Fibroblast of lung (primary cell): ENCODE measurements at regions not wholly inside any gene's neighbourhood (a gene's known extent, or its start where the extent isn't known, plus 50 kb on each side); places are given as distances from the start of the nearest gene placed in this dataset.

ENCODE experiments used
- DNase-seq, 2 donors: peaks; one replicate each; pipeline versions ENCODE4 v3.0.0 to v3.0.0-alpha.2; 2010; ENCODE audit warnings: low read depth in 2 of 2
- H2AFZ ChIP-seq: 2 replicates; pipeline ENCODE4 v1.5.1; 2012; ENCODE audit warnings: low read length, control low read depth, inconsistent platforms
- H3K27ac ChIP-seq: 2 replicates; pipeline ENCODE4 v1.5.1; 2011; ENCODE audit warnings: low read length, control low read depth; ENCODE audit not compliant: insufficient read depth
- H3K27me3 ChIP-seq: 2 replicates; pipeline ENCODE4 v1.5.1; 2011; ENCODE audit warnings: mild to moderate bottlenecking, low read length; ENCODE audit not compliant: control insufficient read depth, insufficient read depth
- H3K36me3 ChIP-seq: 2 replicates; pipeline ENCODE4 v1.5.1; 2011; ENCODE audit warnings: low read length; ENCODE audit not compliant: control insufficient read depth, insufficient read depth
- H3K4me1 ChIP-seq: 2 replicates; pipeline ENCODE4 v1.5.1; 2011; ENCODE audit warnings: low read length; ENCODE audit not compliant: control insufficient read depth, insufficient read depth; ENCODE audit errors: extremely low read depth
- H3K4me2 ChIP-seq: 2 replicates; pipeline ENCODE4 v1.5.1; 2011; ENCODE audit warnings: low read length, control low read depth; ENCODE audit not compliant: insufficient read depth; ENCODE audit errors: extremely low read depth
- H3K4me3 ChIP-seq, 4 experiments: fragments of 200-600 bp in 1 of 4; sonication (generic) in 1 of 4; replicated peaks in 1 of 4; 2 replicates each; pipeline ENCODE4 v1.5.1; 2011 to 2016; ENCODE audit warnings: low read length in 4 of 4, low read depth in 3 of 4, mild to moderate bottlenecking in 3 of 4, control low read depth in 2 of 4, inconsistent platforms in 1 of 4, mixed read lengths in 1 of 4; ENCODE audit not compliant: insufficient read depth in 1 of 4; ENCODE audit errors: control extremely low read depth in 1 of 4
- H3K79me2 ChIP-seq: 2 replicates; pipeline ENCODE4 v1.5.1; 2012; ENCODE audit warnings: mild to moderate bottlenecking, low read length, inconsistent platforms; ENCODE audit not compliant: control insufficient read depth, insufficient read depth
- H3K9ac ChIP-seq: 2 replicates; pipeline ENCODE4 v1.5.1; 2011; ENCODE audit warnings: mild to moderate bottlenecking, low read length, control low read depth; ENCODE audit not compliant: insufficient read depth
- H3K9me3 ChIP-seq: 2 replicates; pipeline ENCODE4 v1.5.1; 2012; ENCODE audit warnings: low read depth, low read length; ENCODE audit not compliant: control insufficient read depth, insufficient read depth
- H4K20me1 ChIP-seq: 2 replicates; pipeline ENCODE4 v1.5.1; 2011; ENCODE audit warnings: low read length; ENCODE audit not compliant: control insufficient read depth, insufficient read depth; ENCODE audit errors: extremely low read depth
- CTCF ChIP-seq, 2 donors: IDR thresholded peaks in 1 of 2; conservative IDR thresholded peaks in 1 of 2; 1 replicate in 1 of 2; 2 replicates in 1 of 2; pipeline ENCODE4 v1.5.1; 2011 to 2012; ENCODE audit warnings: low read length in 2 of 2, control low read depth in 1 of 2, inconsistent platforms in 1 of 2, low read depth in 1 of 2, mild to moderate bottlenecking in 1 of 2
- EZH2 ChIP-seq: IDR thresholded peaks from 2 replicates; pipeline ENCODE4 v1.5.1; 2012; ENCODE audit warnings: low read length, control low read depth, mild to moderate bottlenecking; ENCODE audit errors: missing control alignments

DNA sequence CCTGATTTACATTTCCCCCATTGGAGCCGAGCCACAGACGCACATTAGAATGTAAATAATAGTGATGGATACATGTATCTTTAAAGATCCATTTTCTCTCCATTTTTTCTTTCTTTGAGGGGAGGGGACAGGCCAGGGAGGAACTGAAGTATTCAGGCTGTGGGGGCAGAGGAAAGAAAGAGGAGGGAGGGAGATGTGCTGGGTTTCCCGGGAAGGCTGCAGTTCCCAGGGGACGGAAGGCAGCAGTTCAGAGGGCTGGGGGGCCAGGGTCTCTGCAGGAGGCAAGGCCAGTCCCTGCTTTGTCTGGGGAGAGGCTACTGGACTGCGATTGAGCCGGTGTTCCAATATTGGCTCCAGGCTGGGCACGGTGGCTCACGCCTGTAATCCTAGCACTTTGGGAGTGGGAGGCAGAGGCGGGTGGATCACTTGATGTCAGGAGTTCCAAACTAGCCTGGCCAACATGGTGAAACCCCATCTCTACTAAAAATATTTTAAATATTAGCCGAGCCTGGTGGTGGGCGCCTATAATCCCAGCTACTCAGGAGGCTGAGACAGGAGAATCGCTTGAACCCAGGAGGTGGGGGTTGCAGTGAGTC lies 94.2 kb upstream of the LHX1 start:
- no peak for TF ChIP-seq EZH2
- TF ChIP-seq CTCF (conservative IDR thresholded peaks at IDR 0.05 in 1 of 2, IDR thresholded peaks at IDR 0.05 in 1 of 2; ENCODE audit: low read depth in 1 of 2, low read length in 2 of 2), result no peak
- Histone ChIP-seq H2AFZ (no peak overlapping the region), H3K79me2 (no peaks in the 10 kb centered on the region), H3K36me3 (no peaks in the 10 kb centered on the region), H3K4me2 (no peak overlapping the region), H3K4me1 (no peaks in the 10 kb centered on the region), H3K27ac (no peak overlapping the region), H3K27me3 (peaks cover 9% of the 10 kb centered on the region), H4K20me1 (no peaks in the 10 kb centered on the region), H3K9me3 (no peaks in the 10 kb centered on the region), H3K9ac (no peak overlapping the region), H3K4me3 (no peak overlapping the region)
- no peak for DNase-seq

GRCh38 chr17:36844013-36844412 lies 93.3 kb upstream of the LHX1 start:
- Histone ChIP-seq H3K4me3 (no peak overlapping the region), H3K27ac (no peak overlapping the region), H3K9me3 (no peaks in the 10 kb centered on the region), H2AFZ (no peak overlapping the region), H3K9ac (no peak overlapping the region), H4K20me1 (no peaks in the 10 kb centered on the region), H3K4me2 (no peak overlapping the region), H3K4me1 (no peaks in the 10 kb centered on the region), H3K36me3 (no peaks in the 10 kb centered on the region), H3K27me3 (peaks cover 9% of the 10 kb centered on the region), H3K79me2 (no peaks in the 10 kb centered on the region)
- no peak for DNase-seq
- TF ChIP-seq EZH2 (no peak), CTCF (conservative IDR thresholded peaks at IDR 0.05 in 1 of 2, IDR thresholded peaks at IDR 0.05 in 1 of 2; ENCODE audit: low read depth in 1 of 2, low read length in 2 of 2) (no peak)

DNA sequence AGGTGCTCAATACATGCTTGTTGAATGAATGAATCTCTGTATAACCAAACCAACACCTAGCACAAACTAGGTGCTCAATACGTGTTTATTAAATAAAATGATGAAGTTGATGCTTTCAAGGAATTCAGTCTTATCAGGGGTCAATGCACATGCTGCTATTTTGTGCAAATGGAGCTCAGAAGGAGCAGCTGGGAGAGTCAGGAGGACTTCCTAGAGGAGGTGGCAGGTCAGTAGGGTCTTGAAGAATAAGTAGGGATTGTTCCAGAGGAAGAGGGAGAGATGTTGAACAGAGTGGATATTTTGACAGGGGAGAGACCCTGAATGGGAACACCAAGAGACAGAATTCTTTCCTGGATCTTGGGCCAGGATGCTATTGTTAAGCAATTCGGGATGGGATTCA lies 92.7 kb upstream of the LHX1 start:
- TF ChIP-seq CTCF (conservative IDR thresholded peaks at IDR 0.05 in 1 of 2, IDR thresholded peaks at IDR 0.05 in 1 of 2; ENCODE audit: low read depth in 1 of 2, low read length in 2 of 2) (no peak), EZH2 (no peak)
- H3K4me2 ChIP-seq, result no peak overlapping the region
- no peak overlapping the region for H3K4me3 ChIP-seq
- H2AFZ ChIP-seq, result no peak overlapping the region
- no peaks in the 10 kb centered on the region for H3K9me3 ChIP-seq
- no peaks in the 10 kb centered on the region for H3K79me2 ChIP-seq
- no peaks in the 10 kb centered on the region for H4K20me1 ChIP-seq
- H3K27me3 ChIP-seq, result peaks cover 9% of the 10 kb centered on the region
- no peak overlapping the region for H3K9ac ChIP-seq
- H3K4me1 ChIP-seq, result no peaks in the 10 kb centered on the region
- H3K36me3 ChIP-seq, result no peaks in the 10 kb centered on the region
- no peak for DNase-seq
- H3K27ac ChIP-seq, result no peak overlapping the region
